ENCODE measurements at regions not wholly inside any gene's neighbourhood (a gene's known extent, or its start where the extent isn't known, plus 50 kb on each side); places are given as distances from the start of the nearest gene placed in this dataset.

GRCh38 chr21:14846621-14847020 lies 218.2 kb downstream of the NRIP1 start:
- ChIA-PET CTCF (no interaction called here), POLR2A (ENCODE audit: unreplicated experiment) (no interaction called here)
- no peak overlapping the region for H3K4me2 ChIP-seq
- no peaks in the 10 kb centered on the region for H3K4me1 ChIP-seq (replicated peaks; ENCODE audit: insufficient read depth)
- intact Hi-C loops (cut with micrococcal nuclease; ENCODE audit: unreplicated experiment), result no loop called here
- H3K27me3 ChIP-seq (ENCODE audit: insufficient read depth, low read depth), result no peaks in the 10 kb centered on the region
- H3K36me3 ChIP-seq (ENCODE audit: low read depth), result no peaks in the 10 kb centered on the region
- TF ChIP-seq EZH2 (IDR thresholded peaks at IDR 0.05; ENCODE audit: low read depth) (no peak), CTCF (conservative IDR thresholded peaks at IDR 0.05) (no peak)
- BruUV-seq (replicated peaks), result no TSS peak
- no peak overlapping the region for H3K4me3 ChIP-seq
- no peak overlapping the region for H3K27ac ChIP-seq
- H3K9me3 ChIP-seq (ENCODE audit: insufficient read depth, low read depth), result peaks cover 4% of the 10 kb centered on the region; the same call in 1 of the 2 replicates
- no peak for DNase-seq
- no peak overlapping the region for H2AFZ ChIP-seq
- no peaks in the 10 kb centered on the region for H3F3A ChIP-seq (ENCODE audit: insufficient read depth, low read depth)
- no peaks in the 10 kb centered on the region for H3K79me2 ChIP-seq (ENCODE audit: low read depth)
- no peaks in the 10 kb centered on the region for H4K20me1 ChIP-seq (ENCODE audit: insufficient read depth)
- H3K9me2 ChIP-seq (ENCODE audit: insufficient read depth), result no peaks in the 10 kb centered on the region

GRCh38 chr21:14844001-14844400 lies 220.8 kb downstream of the NRIP1 start:
- H3K79me2 ChIP-seq (ENCODE audit: low read depth), result no peaks in the 10 kb centered on the region
- H3K27me3 ChIP-seq (ENCODE audit: insufficient read depth, low read depth), result no peaks in the 10 kb centered on the region
- intact Hi-C loops (cut with micrococcal nuclease; ENCODE audit: unreplicated experiment), result no loop called here
- no peaks in the 10 kb centered on the region for H3F3A ChIP-seq (ENCODE audit: insufficient read depth, low read depth)
- BruUV-seq (replicated peaks), result no TSS peak
- POLR2A ChIA-PET (ENCODE audit: unreplicated experiment), result no interaction called here
- CTCF ChIA-PET, result no interaction called here
- H3K9me3 ChIP-seq (ENCODE audit: insufficient read depth, low read depth), result peaks cover 4% of the 10 kb centered on the region; the same call in 1 of the 2 replicates
- H3K27ac ChIP-seq, result no peak overlapping the region
- DNase-seq, result no peak
- no peaks in the 10 kb centered on the region for H4K20me1 ChIP-seq (ENCODE audit: insufficient read depth)
- no peaks in the 10 kb centered on the region for H3K4me1 ChIP-seq (replicated peaks; ENCODE audit: insufficient read depth)
- no peak overlapping the region for H3K4me3 ChIP-seq
- H3K4me2 ChIP-seq, result no peak overlapping the region
- H3K36me3 ChIP-seq (ENCODE audit: low read depth), result no peaks in the 10 kb centered on the region
- TF ChIP-seq CTCF (conservative IDR thresholded peaks at IDR 0.05) (no peak), EZH2 (IDR thresholded peaks at IDR 0.05; ENCODE audit: low read depth) (no peak)
- H2AFZ ChIP-seq, result no peak overlapping the region
- H3K9me2 ChIP-seq (ENCODE audit: insufficient read depth), result no peaks in the 10 kb centered on the region

GRCh38 chr21:14842601-14843000 lies 222.2 kb downstream of the NRIP1 start:
- no peak overlapping the region for H3K4me2 ChIP-seq
- intact Hi-C loops (cut with micrococcal nuclease; ENCODE audit: unreplicated experiment), result no loop called here
- no peaks in the 10 kb centered on the region for H3K4me1 ChIP-seq (replicated peaks; ENCODE audit: insufficient read depth)

More at GRCh38 chr21:14842601-14843000, 222.2 kb downstream of the NRIP1 start:
- CTCF ChIA-PET, result no interaction called here
- Histone ChIP-seq H3K4me3 (no peak overlapping the region), H3F3A (ENCODE audit: insufficient read depth, low read depth) (no peaks in the 10 kb centered on the region), H3K9me3 (ENCODE audit: insufficient read depth, low read depth) (peaks cover 4% of the 10 kb centered on the region; the same call in 1 of the 2 replicates), H4K20me1 (ENCODE audit: insufficient read depth) (no peaks in the 10 kb centered on the region), H2AFZ (no peak overlapping the region), H3K36me3 (ENCODE audit: low read depth) (no peaks in the 10 kb centered on the region), H3K27me3 (ENCODE audit: insufficient read depth, low read depth) (no peaks in the 10 kb centered on the region), H3K9me2 (ENCODE audit: insufficient read depth) (no peaks in the 10 kb centered on the region), H3K27ac (no peak overlapping the region), H3K79me2 (ENCODE audit: low read depth) (no peaks in the 10 kb centered on the region)
- no TSS peak for BruUV-seq (replicated peaks)
- no peak for DNase-seq
- POLR2A ChIA-PET (ENCODE audit: unreplicated experiment), result no interaction called here
- TF ChIP-seq EZH2 (IDR thresholded peaks at IDR 0.05; ENCODE audit: low read depth) (no peak), CTCF (conservative IDR thresholded peaks at IDR 0.05) (no peak)
